ENCODE measurements at regions not wholly inside any gene's neighbourhood (a gene's known extent, or its start where the extent isn't known, plus 50 kb on each side); places are given as distances from the start of the nearest gene placed in this dataset.
"Not testable (repeated sequence)": the region's sequence is repeated elsewhere in the genome, so short reads cannot be mapped to it uniquely, and the experiment has no call there.

GRCh38 chr16:5282152-5282551 lies 184.6 kb upstream of the EEF2KMT start:
- H2AK5ac ChIP-seq (ENCODE audit: low read depth, low read length); H3K4ac ChIP-seq (ENCODE audit: low read depth, low read length); H3K9ac ChIP-seq (ENCODE audit: low read depth, low read length); H2AK9ac ChIP-seq (replicated peaks; ENCODE audit: low read depth, low read length, poor library complexity); H2BK120ac ChIP-seq (ENCODE audit: low read depth, low read length); H2AFZ ChIP-seq (replicated peaks; ENCODE audit: low read length, poor library complexity); H3K79me1 ChIP-seq (ENCODE audit: low read depth in 1 of 2, low read length in 2 of 2); H3K56ac ChIP-seq (ENCODE audit: extremely low read depth, insufficient read depth, low read length); H4K91ac ChIP-seq (ENCODE audit: insufficient read depth, low read depth, low read length); H3K4me2 ChIP-seq (ENCODE audit: low read depth, low read length); H3K4me3 ChIP-seq (ENCODE audit: insufficient read depth, low read depth, low read length); intact Hi-C loops (cut with micrococcal nuclease); H3K36me3 ChIP-seq (ENCODE audit: control insufficient read depth, insufficient read depth, low read length); H4K5ac ChIP-seq (ENCODE audit: low read depth, low read length); H3K9me3 ChIP-seq (ENCODE audit: control insufficient read depth, insufficient read depth, low read length); H3K27me3 ChIP-seq (ENCODE audit: control insufficient read depth, insufficient read depth, low read length); H3K9me1 ChIP-seq (ENCODE audit: insufficient read depth, low read length); BruUV-seq (replicated peaks); POLR2A ChIA-PET (ENCODE audit: unreplicated experiment); dilution Hi-C loops (cut with HindIII; ENCODE audit: low sequenced_read_pairs, unreplicated experiment); H4K8ac ChIP-seq (ENCODE audit: low read depth in 2 of 2, low read length in 2 of 2); DNase-seq; H2BK20ac ChIP-seq (ENCODE audit: low read depth, low read length); H3K27ac ChIP-seq (ENCODE audit: insufficient read depth, low read length); H3K4me1 ChIP-seq (ENCODE audit: control insufficient read depth, insufficient read depth, low read length); in situ Hi-C loops (cut with MboI; ENCODE audit: low sequenced_read_pairs); CTCF ChIA-PET; ATAC-seq (ENCODE audit: low read depth); H3K18ac ChIP-seq (ENCODE audit: low read depth, low read length); H4K20me1 ChIP-seq (ENCODE audit: insufficient read depth, low read length); H2BK5ac ChIP-seq (ENCODE audit: low read depth, low read length, poor library complexity, severe bottlenecking); H2BK15ac ChIP-seq (ENCODE audit: low read depth, low read length); H3K23ac ChIP-seq (ENCODE audit: low read depth, low read length); H3K14ac ChIP-seq (replicated peaks; ENCODE audit: low read depth, low read length): not testable (repeated sequence)
- no CpG with 5 or more reads among the region's 2 CpGs for WGBS, 2 experiments (ENCODE audit: extremely low coverage in 2 of 2, insufficient read length in 1 of 2)
